ENCODE measurements at regions not wholly inside any gene's neighbourhood (a gene's known extent, or its start where the extent isn't known, plus 50 kb on each side); places are given as distances from the start of the nearest gene placed in this dataset.

GRCh38 chrX:15191830-15192229 is 78.1 kb downstream of the ASB9 start:
- TF ChIP-seq CTCF (conservative IDR thresholded peaks at IDR 0.05) (no peak), ZFX (IDR thresholded peaks at IDR 0.05) (no peak)
- H3K27ac ChIP-seq = no peak overlapping the region

- no peak overlapping the region for H3K27ac ChIP-seq
- no peak for TF ChIP-seq ZFX (IDR thresholded peaks at IDR 0.05)
- TF ChIP-seq CTCF (conservative IDR thresholded peaks at IDR 0.05) = no peak
Observed at GRCh38 chrX:15188039-15188438, 81.8 kb downstream of the ASB9 start.

- TF ChIP-seq ZFX (IDR thresholded peaks at IDR 0.05) = no peak
- no peak for TF ChIP-seq CTCF (conservative IDR thresholded peaks at IDR 0.05)
- no peak overlapping the region for H3K27ac ChIP-seq
Observed at GRCh38 chrX:15177316-15177715, 92.6 kb downstream of the ASB9 start.

GRCh38 chrX:15173411-15173810 is 96.5 kb downstream of the ASB9 start:
- no peak overlapping the region for H3K27ac ChIP-seq
- no peak for TF ChIP-seq CTCF (conservative IDR thresholded peaks at IDR 0.05)
- no peak for TF ChIP-seq ZFX (IDR thresholded peaks at IDR 0.05)

GRCh38 chrX:15170927-15171326 is 99.0 kb downstream of the ASB9 start:
- TF ChIP-seq ZFX (IDR thresholded peaks at IDR 0.05) (no peak), CTCF (conservative IDR thresholded peaks at IDR 0.05) (no peak)
- H3K27ac ChIP-seq = no peak overlapping the region

- H3K27ac ChIP-seq = no peak overlapping the region
- TF ChIP-seq CTCF (conservative IDR thresholded peaks at IDR 0.05) (no peak), ZFX (IDR thresholded peaks at IDR 0.05) (no peak)
Observed at GRCh38 chrX:15167826-15168225, 102.1 kb downstream of the ASB9 start.

- no peak overlapping the region for H3K27ac ChIP-seq
- TF ChIP-seq CTCF (conservative IDR thresholded peaks at IDR 0.05) = no peak
- TF ChIP-seq ZFX (IDR thresholded peaks at IDR 0.05) = no peak
Observed at GRCh38 chrX:15165832-15166231, 104.1 kb downstream of the ASB9 start.

Data from C4-2B (cell line).